H9 (cell line): ENCODE measurements at regions not wholly inside any gene's neighbourhood (a gene's known extent, or its start where the extent isn't known, plus 50 kb on each side); places are given as distances from the start of the nearest gene placed in this dataset.

Experiments used
- DNase-seq: peaks from one replicate; pipeline ENCODE4 v3.0.0-alpha.2; 2017
- H2AFZ ChIP-seq: one replicate; pipeline ENCODE4 v1.6.1; 2013; ENCODE audit warnings: mild to moderate bottlenecking, low read length, control low read depth, moderate library complexity
- H2AK5ac ChIP-seq: 2 replicates; pipeline ENCODE4 v1.6.1; 2013; ENCODE audit warnings: low read length, control low read depth, mixed read lengths; ENCODE audit not compliant: insufficient read length
- H2BK120ac ChIP-seq: one replicate; pipeline ENCODE4 v1.6.1; 2013; ENCODE audit warnings: low read depth, mild to moderate bottlenecking, low read length, control low read depth, inconsistent platforms; ENCODE audit not compliant: poor library complexity, severe bottlenecking
- H2BK12ac ChIP-seq: 2 replicates; pipeline ENCODE4 v1.6.1; 2013; ENCODE audit warnings: low read length, control low read depth, mixed read lengths, low read depth; ENCODE audit not compliant: insufficient read length
- H2BK15ac ChIP-seq: 2 replicates; pipeline ENCODE4 v1.6.1; 2013; ENCODE audit warnings: low read depth, low read length, control low read depth
- H2BK20ac ChIP-seq: one replicate; pipeline ENCODE4 v1.6.1; 2013; ENCODE audit warnings: low read depth, mild to moderate bottlenecking, low read length, control low read depth, inconsistent platforms; ENCODE audit not compliant: poor library complexity, severe bottlenecking
- H2BK5ac ChIP-seq: 2 replicates; pipeline ENCODE4 v1.6.1; 2013; ENCODE audit warnings: low read length, control low read depth, mixed read lengths; ENCODE audit not compliant: insufficient read length
- H3K14ac ChIP-seq: 2 replicates; pipeline ENCODE4 v1.6.1; 2013; ENCODE audit warnings: low read length, control low read depth; ENCODE audit not compliant: insufficient read depth
- H3K18ac ChIP-seq: 2 replicates; pipeline ENCODE4 v1.6.1; 2013; ENCODE audit warnings: low read depth, mild to moderate bottlenecking, mixed read lengths, low read length, control low read depth; ENCODE audit not compliant: insufficient read length
- H3K23ac ChIP-seq: 2 replicates; pipeline ENCODE4 v1.6.1; 2013; ENCODE audit warnings: low read length, control low read depth, mixed read lengths, low read depth; ENCODE audit not compliant: insufficient read length
- H3K23me2 ChIP-seq: 2 replicates; pipeline ENCODE4 v1.6.1; 2013; ENCODE audit warnings: low read depth, mild to moderate bottlenecking, mixed read lengths, low read length, control low read depth; ENCODE audit not compliant: insufficient read length, poor library complexity, severe bottlenecking
- H3K27ac ChIP-seq: 2 replicates; pipeline ENCODE4 v1.5.1; 2013; ENCODE audit warnings: low read length, control low read depth, mixed read lengths, low read depth; ENCODE audit not compliant: insufficient read length
- H3K27me3 ChIP-seq: 2 replicates; pipeline ENCODE4 v1.6.1; 2013; ENCODE audit warnings: low read length, control low read depth, inconsistent platforms; ENCODE audit not compliant: insufficient read depth
- H3K4ac ChIP-seq: 2 replicates; pipeline ENCODE4 v1.6.1; 2013; ENCODE audit warnings: low read depth, mild to moderate bottlenecking, control low read depth, inconsistent platforms, low read length, moderate library complexity
- H3K4me1 ChIP-seq: 2 replicates; pipeline ENCODE4 v1.6.1; 2013; ENCODE audit warnings: low read length, control low read depth, inconsistent platforms; ENCODE audit not compliant: insufficient read depth
- H3K4me2 ChIP-seq: 2 replicates; pipeline ENCODE4 v1.6.1; 2013; ENCODE audit warnings: low read length, control low read depth, mixed read lengths; ENCODE audit not compliant: insufficient read length, insufficient read depth
- H3K56ac ChIP-seq: 2 replicates; pipeline ENCODE4 v1.6.1; 2013; ENCODE audit warnings: low read depth, mild to moderate bottlenecking, mixed read lengths, low read length, control low read depth; ENCODE audit not compliant: insufficient read length
- H3K79me1 ChIP-seq: 2 replicates; pipeline ENCODE4 v1.6.1; 2013; ENCODE audit warnings: low read depth, mild to moderate bottlenecking, moderate library complexity, low read length, control low read depth, inconsistent platforms; ENCODE audit not compliant: insufficient read depth, poor library complexity, severe bottlenecking
- H3K79me2 ChIP-seq: 2 replicates; pipeline ENCODE4 v1.6.1; 2013; ENCODE audit warnings: low read length, control low read depth, inconsistent platforms; ENCODE audit not compliant: insufficient read depth
- H3K9ac ChIP-seq: 2 replicates; pipeline ENCODE4 v1.6.1; 2013; ENCODE audit warnings: low read length, control low read depth, mixed read lengths; ENCODE audit not compliant: insufficient read length; ENCODE audit errors: extremely low read depth
- H3K9me3 ChIP-seq: one replicate; pipeline ENCODE4 v1.6.1; 2013; ENCODE audit warnings: low read depth, low read length, inconsistent platforms; ENCODE audit not compliant: control insufficient read depth
- H3T11ph ChIP-seq: one replicate; pipeline ENCODE4 v1.6.1; 2013; ENCODE audit warnings: mild to moderate bottlenecking, low read length, control low read depth, inconsistent platforms
- H4K20me1 ChIP-seq: one replicate; pipeline ENCODE4 v1.6.1; 2013; ENCODE audit not compliant: control insufficient read depth, insufficient read length, insufficient read depth
- H4K5ac ChIP-seq: 2 replicates; pipeline ENCODE4 v1.6.1; 2013; ENCODE audit warnings: low read depth, mild to moderate bottlenecking, mixed read lengths, low read length, control low read depth; ENCODE audit not compliant: insufficient read length
- H4K8ac ChIP-seq: replicated peaks from 2 replicates; pipeline ENCODE4 v1.6.1; 2013; ENCODE audit warnings: low read length, control low read depth, mixed read lengths, low read depth; ENCODE audit not compliant: insufficient read length
- H4K91ac ChIP-seq: 2 replicates; pipeline ENCODE4 v1.6.1; 2013; ENCODE audit warnings: low read depth, mild to moderate bottlenecking, moderate library complexity, mixed read lengths, low read length, control low read depth; ENCODE audit not compliant: insufficient read length
- H3K27ac Mint-ChIP-seq, 3 experiments: 2 replicates in 2 of 3; 3 replicates in 1 of 3; pipeline ENCODE4 v1.8.0; 2020 to 2021; ENCODE audit warnings: mixed read lengths in 3 of 3, mild to moderate bottlenecking in 1 of 3, moderate library complexity in 1 of 3
- H3K27me3 Mint-ChIP-seq: 2 replicates; pipeline ENCODE4 v1.8.0; 2021; ENCODE audit warnings: low read depth, mild to moderate bottlenecking, moderate library complexity, mixed read lengths
- H3K36me3 Mint-ChIP-seq, 3 experiments: 2 replicates in 2 of 3; 3 replicates in 1 of 3; pipeline ENCODE4 v1.8.0; 2020 to 2021; ENCODE audit warnings: low read depth in 3 of 3, mixed read lengths in 3 of 3; ENCODE audit not compliant: insufficient read depth in 1 of 3
- H3K4me1 Mint-ChIP-seq, 2 experiments: 2 replicates each; pipeline ENCODE4 v1.8.0; 2020; ENCODE audit warnings: mixed read lengths in 2 of 2
- H3K4me3 Mint-ChIP-seq, 2 experiments: 2 replicates in 1 of 2; 3 replicates in 1 of 2; pipeline ENCODE4 v1.8.0; 2020 to 2021; ENCODE audit warnings: mild to moderate bottlenecking in 2 of 2, mixed read lengths in 2 of 2, moderate library complexity in 1 of 2
- H3K9me3 Mint-ChIP-seq, 2 experiments: 2 replicates in 1 of 2; 3 replicates in 1 of 2; pipeline ENCODE4 v1.8.0; 2020; ENCODE audit warnings: mild to moderate bottlenecking in 2 of 2, mixed read lengths in 2 of 2, moderate library complexity in 1 of 2
- CTCF ChIP-seq: fragments of 200-600 bp; sonication (generic); conservative IDR thresholded peaks from 3 replicates; pipeline ENCODE4 v1.8.0; 2021; ENCODE audit warnings: antibody characterized with exemption, mild to moderate bottlenecking
- WGBS: extraction: QIAGEN DNeasy Blood & Tissue Kit; methylation state at CpG from one replicate; pipeline ENCODE4 v1.1.7; 2013; ENCODE audit warnings: missing lambda C conversion rate, low lambda C conversion rate, mixed read lengths; ENCODE audit not compliant: insufficient read length; ENCODE audit errors: extremely low coverage; 5-methylcytosine and 5-hydroxymethylcytosine counted together

- no peak overlapping the region for H3T11ph ChIP-seq
- H2AK5ac ChIP-seq, result no peak overlapping the region
- no peak overlapping the region for H4K8ac ChIP-seq
- no peak overlapping the region for H2BK12ac ChIP-seq
- H3K4me1 Mint-ChIP-seq, result peaks cover 14 to 19% of the 10 kb centered on the region in 2 experiments
- no peaks in the 10 kb centered on the region for H3K9me3 ChIP-seq
- no peaks in the 10 kb centered on the region for H3K4me1 ChIP-seq
- no peak overlapping the region for H2BK15ac ChIP-seq
- H3K9ac ChIP-seq, result no peak overlapping the region
- no peaks in the 10 kb centered on the region for H3K27me3 ChIP-seq
- no peak overlapping the region for H3K56ac ChIP-seq
- no peak overlapping the region for H3K18ac ChIP-seq
- no peak for TF ChIP-seq CTCF
- H3K27ac ChIP-seq, result no peak overlapping the region
- peaks cover 8 to 15% (median 12%) of the 10 kb centered on the region in 3 experiments; a peak in 6 of 7 replicates for H3K36me3 Mint-ChIP-seq
- H3K79me1 ChIP-seq, result no peaks in the 10 kb centered on the region
- no peak overlapping the region for H4K91ac ChIP-seq
- H4K5ac ChIP-seq, result no peak overlapping the region
- no peak overlapping the region for H3K4ac ChIP-seq
- no peaks in the 10 kb centered on the region for H4K20me1 ChIP-seq
- no peak overlapping the region for H3K27ac Mint-ChIP-seq
- H2BK20ac ChIP-seq, result no peak overlapping the region
- no peak for DNase-seq
- no CpG with 5 or more reads among the region's 1 CpG for WGBS
- H3K9me3 Mint-ChIP-seq, result peaks cover 18 to 19% of the 10 kb centered on the region in 2 experiments
- H3K4me2 ChIP-seq, result no peak overlapping the region
- no peaks in the 10 kb centered on the region for H3K27me3 Mint-ChIP-seq
- no peaks in the 10 kb centered on the region for H3K23me2 ChIP-seq
- no peaks in the 10 kb centered on the region for H3K79me2 ChIP-seq
- no peak overlapping the region for H3K4me3 Mint-ChIP-seq
- H3K14ac ChIP-seq, result no peak overlapping the region
- no peak overlapping the region for H3K23ac ChIP-seq
- no peak overlapping the region for H2AFZ ChIP-seq
- no peak overlapping the region for H2BK120ac ChIP-seq
- H2BK5ac ChIP-seq, result no peak overlapping the region
Measured at GRCh38 chr7:89563597-89563996, 590.7 kb upstream of the STEAP1 start.
